NCI-H1436 (cell line): ENCODE measurements at regions not wholly inside any gene's neighbourhood (a gene's known extent, or its start where the extent isn't known, plus 50 kb on each side); places are given as distances from the start of the nearest gene placed in this dataset.

Experiments
- DNase-seq: peaks from one replicate; lab custom pipeline; 2025; lab: John Stamatoyannopoulos, UW

DNA sequence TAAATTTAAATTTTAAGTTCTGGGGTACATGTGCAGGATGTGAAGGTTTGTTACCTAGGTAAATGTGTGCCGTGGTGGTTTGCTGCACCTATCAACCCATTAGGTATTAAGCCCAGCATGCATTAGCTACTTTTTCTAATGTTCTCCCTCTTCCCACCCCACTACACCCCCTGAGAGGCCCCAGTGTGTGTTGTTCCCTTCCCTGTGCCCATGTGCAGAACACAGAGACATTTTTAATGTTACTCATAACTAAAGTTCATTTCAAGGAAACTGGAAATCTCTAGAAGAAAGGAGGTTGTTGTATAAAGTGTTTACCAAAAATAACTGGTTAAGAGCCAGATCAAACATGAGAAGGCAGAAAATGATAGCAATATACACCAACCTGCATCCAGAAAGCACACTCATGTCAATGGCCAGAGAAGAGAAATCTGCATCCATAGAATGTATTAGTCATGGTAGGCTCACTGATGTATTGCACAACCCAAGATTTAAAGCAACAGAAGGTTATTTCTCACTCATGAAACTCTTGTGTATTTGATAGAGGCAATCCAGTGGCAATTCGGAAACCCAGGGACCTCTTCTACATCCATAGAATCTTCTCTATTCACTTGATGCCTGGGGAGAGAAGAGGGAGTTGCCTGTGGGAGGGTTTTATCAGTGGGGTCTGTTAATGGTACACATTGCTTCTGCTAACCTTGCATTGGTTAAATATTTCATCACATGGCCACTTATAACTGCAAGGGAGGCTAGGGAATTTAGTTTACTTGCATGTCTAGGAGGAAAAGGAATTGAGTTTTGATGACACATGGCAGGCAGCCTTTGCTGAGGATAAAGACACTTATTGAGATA is 321.9 kb upstream of the RASGRP1 start:
- DNase-seq, result no peak

DNA sequence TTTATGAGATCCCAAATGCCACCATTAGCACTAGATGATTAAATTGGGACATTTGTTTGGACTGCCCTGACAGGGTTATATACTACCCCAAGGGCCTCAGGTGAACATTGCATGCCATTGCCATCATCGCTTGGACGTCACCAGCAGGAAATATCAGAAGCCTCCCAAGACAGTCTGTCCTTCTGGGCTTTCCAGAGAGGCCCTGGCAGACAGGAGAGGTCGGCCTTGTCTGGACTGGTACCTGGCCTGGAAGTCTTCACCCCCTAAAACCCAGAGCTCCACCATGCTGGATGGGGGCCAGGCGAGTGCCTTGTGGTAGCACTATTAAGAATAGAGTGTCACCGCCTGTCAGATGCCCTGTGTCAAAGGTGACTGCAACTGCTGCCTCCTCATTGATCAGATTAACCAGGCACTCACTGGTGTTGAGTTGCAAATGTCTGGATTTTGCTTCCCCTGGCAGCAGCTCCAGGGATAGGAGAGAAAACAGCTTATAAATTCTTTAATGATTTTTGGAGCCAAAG is 324.1 kb upstream of the RASGRP1 start:
- no peak for DNase-seq

DNA sequence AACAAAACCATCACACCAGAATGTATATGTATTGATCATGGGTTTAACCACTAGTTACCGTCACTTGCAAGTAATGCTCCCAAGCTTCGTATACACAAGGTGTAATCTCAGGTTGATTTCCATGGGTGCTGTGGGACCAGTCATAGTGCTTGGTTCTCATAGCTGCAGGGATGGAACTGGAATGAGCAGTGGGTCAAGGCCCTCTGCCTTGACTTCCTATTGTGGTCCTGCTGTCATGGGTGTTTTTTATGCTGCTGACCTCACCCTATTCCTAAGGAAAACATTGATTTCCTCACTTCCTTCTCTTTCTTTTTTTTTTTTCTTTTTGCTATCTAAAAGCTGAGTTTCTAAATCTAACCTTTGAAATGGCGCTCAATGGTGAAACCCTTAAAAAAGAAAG is 325.6 kb upstream of the RASGRP1 start:
- no peak for DNase-seq

DNA sequence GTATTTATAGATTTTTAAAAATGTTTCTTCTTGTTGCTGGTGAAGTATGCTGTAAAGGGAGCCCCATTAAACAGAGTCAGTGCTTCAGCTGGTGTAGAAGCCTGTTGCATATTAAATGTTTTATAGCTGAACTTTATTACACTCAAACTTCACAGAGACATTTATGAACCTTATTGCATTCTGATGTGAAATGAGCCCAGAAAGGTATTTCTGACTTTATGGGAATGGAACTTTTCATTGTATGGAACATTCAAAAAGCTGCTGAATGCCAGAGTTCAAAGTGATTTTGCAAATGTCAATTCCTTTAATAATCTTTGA is 329.3 kb upstream of the RASGRP1 start:
- DNase-seq, result no peak

DNA sequence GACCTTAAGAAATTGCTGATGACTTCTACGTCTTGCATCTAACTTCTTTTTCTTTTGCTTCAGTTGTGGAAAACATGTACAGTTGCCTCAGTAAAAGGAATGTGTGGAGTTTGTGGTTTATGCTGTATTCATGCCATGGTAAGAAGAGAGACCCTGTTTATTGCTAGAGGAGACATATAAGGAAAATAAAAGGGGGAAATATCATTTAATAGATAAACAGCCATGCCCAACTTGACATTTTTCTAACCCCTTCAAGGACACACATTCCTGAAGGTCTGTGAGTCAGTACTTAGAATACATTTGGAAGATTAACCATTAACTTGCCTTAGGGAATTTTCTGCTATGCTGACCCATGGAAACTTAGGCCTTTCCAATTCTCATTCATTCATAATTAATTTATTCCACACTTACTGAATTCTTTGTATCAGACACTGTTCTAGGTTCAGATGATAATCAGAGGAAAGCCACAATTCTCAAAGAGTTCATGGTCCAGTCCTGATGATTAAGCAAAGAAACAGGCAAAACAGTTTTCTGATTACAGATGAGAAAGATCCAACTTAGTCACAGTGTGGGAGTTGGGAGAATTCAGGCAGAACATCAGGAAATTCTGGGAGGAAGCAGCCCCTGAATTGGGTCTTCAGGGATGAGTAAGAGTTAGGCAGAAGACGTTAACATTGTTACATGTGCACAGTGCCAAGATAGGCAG is 329.8 kb upstream of the RASGRP1 start:
- DNase-seq, result no peak

DNA sequence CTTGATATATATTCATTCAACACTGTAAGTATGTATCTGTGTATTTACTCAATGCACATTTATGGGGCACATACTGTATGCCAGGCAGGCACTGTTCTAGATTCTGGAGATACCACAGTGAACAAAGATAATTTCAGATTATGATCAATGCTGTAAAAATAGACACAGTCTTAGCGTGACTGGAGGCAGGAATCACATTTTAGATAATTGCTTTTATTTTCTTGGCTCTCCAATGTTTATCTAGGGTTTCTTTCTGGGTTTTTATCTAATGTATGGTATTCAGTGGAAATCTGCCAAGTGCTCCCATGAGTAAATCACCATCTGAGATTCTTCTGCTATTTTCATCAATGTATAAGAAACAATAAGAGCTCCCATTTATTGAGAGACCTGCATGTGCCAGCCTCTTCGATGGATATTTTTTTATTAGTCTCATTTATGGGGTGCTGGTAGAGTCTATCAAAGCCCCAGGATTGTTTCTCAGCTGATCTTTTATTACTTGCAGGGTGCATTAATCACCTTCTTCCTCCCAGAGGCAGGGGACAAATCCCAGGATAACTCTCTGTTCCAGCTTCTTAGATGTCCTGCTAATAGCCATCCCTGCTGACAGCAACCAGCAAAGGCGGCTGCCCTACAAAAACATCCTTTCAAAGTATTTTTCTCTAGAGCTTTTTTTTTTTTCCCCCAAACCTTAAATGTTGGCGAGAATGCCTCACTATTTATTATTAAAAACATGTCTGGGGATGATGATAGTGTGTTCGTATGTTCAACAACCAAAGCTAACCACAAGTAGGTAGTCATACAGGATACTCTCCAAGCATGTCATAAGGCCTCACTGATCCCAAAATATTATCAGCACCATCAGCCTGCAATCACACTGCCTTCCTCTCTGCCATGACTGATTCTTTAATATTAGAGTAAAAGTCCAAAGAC is 331.0 kb upstream of the RASGRP1 start:
- no peak for DNase-seq

DNA sequence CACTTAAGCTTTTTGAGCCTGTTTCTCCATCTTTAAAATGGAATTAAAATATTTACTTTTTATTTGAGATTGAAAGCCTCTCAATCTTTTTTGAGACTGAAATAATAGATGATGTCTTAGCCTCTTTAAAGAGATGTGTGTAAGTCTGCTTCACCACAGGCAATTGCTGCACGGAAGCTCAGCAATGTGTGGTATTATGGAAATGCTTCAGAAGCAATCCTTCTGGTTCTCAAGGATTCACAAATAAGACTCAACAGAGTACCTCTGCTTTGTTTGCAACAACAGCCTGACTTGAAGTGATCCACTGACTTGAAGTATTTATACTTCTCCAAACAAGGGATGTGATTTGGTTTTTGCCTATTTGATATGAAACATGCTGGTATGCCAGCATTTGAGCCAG is 332.0 kb upstream of the RASGRP1 start:
- no peak for DNase-seq

DNA sequence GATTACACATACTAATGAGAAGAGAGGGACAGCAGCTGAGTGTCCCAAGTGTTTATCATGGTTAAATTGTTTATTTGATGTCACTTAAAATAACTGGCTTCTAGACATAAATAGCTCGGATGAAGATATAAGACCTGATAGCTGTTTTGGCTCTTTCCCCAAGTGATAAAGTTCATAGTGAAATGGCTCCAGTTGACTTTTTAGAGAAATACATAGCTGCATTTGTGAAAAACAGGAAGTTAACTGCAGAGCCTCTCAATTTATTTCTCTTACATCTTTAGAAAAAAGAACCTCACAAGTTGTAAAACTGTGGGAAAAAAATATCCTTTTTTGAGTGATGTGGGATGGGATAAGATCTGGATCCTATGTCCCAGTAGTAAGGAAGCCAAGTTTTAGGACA is 332.9 kb upstream of the RASGRP1 start:
- no peak for DNase-seq

DNA sequence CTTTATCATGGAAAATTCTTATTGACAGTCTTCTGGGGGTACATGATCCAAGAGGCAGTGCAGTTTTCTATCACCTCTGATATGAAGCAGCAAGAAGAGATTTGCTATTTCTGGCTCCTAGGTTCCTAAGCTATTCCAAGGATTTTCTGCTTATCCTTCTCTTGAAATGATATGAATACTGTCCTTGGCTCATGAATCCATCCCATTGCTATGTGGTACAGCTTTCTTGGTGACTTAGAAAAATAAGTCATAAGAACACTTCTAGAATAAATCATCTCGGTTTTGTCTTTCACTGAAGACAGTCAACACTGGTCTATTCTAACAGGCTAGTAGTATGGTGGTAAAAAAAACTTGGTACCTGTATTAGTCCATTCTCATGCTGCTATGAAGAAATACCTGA is 333.6 kb upstream of the RASGRP1 start:
- DNase-seq, result no peak

DNA sequence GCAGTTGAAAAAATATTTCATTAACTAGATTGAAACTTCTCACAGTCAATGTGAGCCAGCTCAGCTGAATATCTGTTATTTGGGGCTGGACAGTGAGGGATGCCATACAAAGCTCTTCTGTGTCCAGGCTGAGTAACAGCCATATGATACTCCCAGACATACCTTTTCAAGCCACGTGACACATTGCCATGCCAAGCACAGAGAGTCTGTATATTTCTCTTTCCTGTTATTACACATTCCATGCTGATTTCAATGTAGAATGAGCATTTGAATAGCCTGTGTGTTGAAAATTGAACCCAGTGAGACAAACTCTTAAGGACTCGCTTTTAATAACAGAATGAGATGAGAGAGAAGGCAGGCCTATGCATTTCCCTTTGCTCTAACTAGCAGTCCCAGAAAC is 334.7 kb upstream of the RASGRP1 start:
- DNase-seq, result no peak

DNA sequence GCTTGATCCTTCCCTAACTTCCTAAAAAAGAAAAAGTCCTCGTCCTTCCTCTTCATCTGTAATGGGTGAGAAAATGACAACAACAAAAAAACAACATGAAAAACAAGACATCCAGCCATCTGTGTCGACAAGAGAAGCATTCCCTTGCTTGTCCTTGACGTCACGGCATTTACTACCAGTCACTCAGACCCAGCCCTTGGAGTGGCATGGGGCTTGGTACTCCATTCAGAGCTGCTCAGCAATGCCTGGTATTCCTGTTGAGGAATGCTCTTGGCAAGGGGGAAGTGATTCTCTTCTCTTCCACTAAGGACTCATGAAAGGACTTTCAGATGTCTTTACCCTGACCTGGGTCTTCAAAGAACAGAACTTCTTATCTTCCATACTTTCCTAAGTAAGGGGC is 339.7 kb upstream of the RASGRP1 start:
- no peak for DNase-seq

DNA sequence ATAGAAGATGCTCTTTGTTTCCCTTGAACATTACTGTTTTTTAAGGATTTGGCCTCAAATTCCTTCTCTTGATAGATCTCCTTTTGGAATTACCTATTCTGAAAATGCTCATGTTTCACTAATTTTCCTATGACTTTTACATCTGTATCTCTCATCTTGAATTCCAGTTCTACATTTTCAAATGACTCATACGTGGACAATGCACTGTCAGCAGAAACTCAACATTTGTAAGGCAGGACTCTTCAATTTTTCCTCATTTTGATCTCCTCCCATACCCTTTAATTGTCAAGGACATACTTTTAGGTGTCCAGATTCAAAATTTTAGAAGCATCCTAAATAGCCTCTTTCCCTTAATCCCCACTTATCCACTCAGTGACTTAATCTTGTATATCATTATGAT is 341.0 kb upstream of the RASGRP1 start:
- DNase-seq, result no peak

DNA sequence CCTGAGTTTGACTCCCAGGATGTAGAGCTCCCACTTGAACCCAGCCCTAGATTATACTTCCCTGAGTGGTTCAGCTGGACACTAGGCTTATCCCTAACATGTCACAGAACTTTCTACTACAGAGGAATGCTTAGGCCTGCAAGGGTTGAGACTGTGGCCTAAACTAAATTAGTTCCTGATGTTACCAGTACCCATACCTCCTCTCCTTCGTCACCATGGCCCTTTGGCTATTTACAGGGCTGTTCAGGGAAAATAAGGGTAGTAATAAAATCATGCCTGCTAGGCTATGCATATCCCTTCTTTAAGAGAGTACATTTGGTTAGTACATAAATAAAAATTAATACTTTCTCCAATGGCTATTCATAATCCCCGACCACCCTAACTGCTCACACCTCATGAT is 356.4 kb upstream of the RASGRP1 start:
- no peak for DNase-seq

DNA sequence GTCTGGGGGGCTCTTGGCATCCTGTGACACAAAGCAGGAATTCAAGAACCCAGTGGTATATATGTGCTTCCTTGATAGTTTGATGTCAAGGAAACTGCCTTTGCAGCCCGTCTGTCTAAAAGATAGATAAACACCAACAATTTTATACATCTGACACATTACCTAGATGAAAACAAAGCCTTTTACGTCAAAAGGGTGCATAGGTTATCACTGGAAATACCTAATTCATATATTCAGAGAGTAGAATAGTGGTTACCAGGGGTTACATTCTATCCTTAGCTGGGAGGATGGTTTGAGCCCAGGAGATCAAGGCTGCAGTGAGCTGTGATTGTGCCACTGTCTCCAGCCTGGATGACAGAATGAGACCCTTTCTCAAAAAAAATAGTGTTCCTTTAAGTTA is 356.9 kb upstream of the RASGRP1 start:
- DNase-seq, result no peak

DNA sequence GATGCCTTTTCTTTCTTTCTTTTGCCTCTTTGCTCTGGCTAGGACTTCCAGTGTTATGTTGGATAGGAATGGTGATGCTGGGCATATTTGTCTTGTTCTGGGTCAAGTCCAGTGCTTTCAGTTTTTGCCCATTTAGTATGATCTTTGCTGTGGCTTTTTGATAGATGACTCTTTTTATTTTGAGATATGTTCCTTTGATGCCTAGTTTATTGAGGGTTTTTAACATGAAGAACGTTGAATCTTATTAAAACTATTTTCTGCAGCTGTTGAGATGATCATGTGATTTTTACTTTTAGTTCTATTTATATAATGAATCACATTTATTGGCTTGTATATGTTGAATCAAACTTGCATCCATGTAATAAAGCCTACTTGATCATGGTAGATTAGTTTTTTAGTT is 363.8 kb upstream of the RASGRP1 start:
- no peak for DNase-seq

DNA sequence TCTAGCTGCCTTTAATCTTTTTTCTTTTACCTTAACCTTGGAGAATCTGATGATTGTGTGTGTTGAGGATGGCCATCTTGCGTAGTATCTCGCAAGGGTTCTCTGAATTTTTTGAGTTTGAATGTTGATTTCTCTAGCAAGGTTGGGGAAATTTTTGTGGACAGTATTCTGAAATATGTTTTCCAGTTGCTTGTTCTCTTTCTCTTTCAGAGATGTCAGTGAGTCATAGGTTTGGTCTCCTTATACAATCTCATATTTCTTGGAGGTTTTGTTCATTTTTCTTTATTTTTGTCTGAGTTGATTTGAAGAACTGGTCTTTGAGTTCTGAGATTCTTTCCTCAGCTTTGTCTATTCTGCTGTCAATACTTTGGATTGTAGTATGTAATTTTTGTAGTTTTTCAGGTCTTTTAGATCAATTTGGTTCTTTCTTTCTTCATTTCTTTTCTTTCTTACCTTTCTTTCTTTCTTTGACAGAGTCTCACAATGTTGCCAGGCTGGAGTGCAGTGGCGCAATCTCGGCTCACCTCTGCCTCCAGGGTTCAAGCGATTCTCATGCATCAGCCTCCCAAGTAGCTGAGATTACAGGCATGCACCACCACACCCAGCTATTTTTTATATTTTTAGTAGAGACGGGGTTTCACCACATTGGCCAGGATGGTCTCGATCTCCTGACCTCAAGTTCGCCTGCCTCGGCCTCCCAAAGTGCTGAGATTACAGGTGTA is 366.4 kb upstream of the RASGRP1 start:
- no peak for DNase-seq

DNA sequence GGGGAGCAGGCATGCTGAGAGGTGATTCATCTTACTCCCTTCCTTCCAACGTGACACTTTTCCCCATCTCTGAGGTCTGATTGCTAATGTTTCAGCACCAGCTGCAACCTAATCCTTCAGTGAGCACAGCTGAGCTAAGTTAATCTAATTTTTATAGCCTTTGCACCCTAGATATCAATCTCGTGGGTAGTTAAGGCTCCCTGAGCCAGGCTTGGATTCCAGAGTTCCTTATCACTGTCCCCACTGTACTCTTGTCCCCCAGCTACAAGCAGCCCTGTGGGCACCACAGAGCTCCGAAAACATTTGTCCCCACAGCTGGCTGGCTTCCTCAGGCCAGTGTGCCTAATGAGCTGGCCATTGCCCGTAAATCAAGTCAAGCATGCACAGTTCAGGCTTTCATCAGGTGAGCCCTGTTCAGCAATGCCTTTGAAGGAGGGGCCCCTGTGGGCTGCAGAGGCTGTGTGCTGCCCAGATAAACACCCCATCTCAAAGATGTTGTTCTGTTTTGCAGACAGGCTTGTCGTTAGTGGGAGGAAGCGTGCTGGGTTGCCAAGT is 376.9 kb upstream of the RASGRP1 start:
- no peak for DNase-seq

DNA sequence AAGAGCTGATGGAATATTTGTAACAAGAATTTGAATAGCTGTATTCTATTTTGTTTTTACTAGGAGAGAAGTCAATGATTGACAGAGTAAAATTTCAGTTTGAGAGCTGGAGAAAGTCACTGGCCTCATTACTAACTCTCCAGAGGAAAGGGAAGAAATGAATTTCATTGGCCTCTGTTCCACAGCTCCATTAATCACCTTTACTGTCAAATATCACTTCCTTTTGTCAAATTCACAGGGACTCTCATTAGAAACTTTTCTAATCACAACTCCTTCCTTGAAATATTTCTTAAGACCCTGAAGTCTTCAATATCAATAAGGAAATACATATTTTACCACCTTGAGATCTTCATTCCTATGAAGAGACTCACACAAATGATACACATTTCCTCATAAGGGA is 379.9 kb upstream of the RASGRP1 start:
- no peak for DNase-seq

DNA sequence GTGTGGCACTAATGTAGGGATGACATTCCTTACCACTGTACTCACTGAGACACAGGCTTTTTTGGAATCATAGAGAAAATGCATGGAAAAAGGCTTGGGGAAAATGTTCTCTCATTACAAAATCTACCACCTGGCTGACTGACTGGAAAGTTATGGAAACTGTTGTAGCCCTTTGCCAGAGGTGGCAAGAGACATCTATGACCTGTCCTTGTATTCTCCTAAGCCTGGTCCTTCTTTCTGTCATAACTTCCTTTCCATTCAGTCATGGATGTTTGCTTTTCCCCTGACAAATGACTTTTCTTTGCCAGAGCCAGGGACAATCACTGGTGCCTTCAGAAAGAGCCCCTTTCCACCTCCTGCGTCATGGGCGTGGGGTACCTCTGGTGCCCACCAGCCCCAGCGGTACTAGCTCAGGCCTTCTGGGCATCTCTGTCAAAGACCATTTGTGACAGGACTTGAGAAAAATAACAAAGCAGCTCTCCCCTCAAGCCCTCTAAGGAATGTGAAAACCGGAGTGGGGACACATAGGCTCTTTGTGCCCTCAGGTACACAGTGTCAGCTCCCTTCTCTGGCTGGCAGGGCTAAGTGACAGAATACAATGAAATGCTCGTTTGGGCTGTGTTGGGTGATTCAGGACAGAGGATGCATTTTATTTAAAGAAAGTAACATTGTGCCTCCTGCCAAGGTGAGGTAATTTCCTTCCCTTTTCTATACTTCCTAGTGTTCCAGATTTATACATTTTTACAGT is 381.1 kb upstream of the RASGRP1 start:
- DNase-seq, result no peak

DNA sequence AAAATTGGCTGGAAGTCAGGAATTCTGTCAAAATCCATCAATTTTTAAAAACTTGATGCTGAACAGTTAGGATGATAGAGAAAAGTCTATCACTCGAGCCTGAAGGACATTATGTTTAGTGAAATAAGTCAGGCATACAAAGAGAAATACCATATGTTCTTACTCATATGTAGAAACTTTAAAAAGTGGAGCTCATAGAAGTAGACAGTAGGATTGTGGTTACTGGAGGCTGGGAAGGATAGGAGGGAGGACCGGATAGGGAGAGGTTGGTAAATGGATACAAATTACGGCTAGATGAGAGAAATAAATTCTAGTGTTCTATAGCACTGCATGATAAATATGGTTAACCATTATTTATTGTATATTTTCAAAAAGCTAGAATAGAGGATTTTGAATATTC is 389.5 kb upstream of the RASGRP1 start:
- DNase-seq, result no peak

DNA sequence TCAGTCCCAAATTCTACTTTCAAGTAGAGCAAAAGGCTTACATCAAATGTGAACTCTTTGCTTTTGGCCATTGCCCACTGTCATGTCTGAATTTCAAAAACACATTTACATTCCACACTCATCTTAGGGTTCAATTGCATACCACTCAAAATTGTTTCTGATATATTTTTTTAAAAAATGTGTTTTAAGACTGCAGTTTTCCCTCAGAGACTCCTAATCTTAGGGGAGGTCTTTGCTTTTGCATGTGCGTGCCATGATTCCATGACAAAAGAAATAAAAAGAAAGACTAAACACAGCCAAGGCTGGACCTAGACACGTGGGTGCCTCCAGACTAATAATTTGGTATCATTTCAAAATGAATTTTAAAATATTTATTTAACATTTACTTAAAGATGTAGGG is 396.8 kb upstream of the RASGRP1 start:
- DNase-seq, result no peak
